ENCODE measurements at regions not wholly inside any gene's neighbourhood (a gene's known extent, or its start where the extent isn't known, plus 50 kb on each side); places are given as distances from the start of the nearest gene placed in this dataset.

DNA sequence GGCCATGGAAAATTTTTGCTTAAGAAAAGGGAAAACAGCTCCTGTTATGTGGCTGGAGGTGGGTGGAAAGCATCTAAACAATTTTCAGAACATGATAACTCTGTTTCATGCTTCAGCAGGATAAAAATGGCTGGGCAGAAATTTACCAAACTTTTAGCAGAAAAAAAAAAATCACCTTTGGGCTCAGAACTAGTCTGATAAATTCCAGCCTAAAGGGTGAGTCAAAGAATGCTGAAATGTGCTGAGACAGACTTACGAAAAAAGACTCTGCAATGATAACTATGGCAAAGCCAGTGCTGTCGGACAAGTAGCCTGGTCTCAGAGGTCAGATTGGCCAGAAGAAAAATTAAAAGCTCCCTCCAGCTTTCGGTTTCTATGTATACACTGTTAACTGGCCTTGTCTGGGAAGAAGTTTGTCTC lies 123.6 kb downstream of the LRATD1 start:
- H3K9me3 ChIP-seq (ENCODE audit: control insufficient read depth in 4 of 4, low read length in 3 of 4): no peaks in the 10 kb centered on the region
- no peak overlapping the region for H3K27ac ChIP-seq (ENCODE audit: low read depth in 1 of 2, low read length in 2 of 2)
- no peak for DNase-seq (ENCODE audit: low spot score)
- H3K4me3 ChIP-seq (ENCODE audit: low read depth in 1 of 3, low read length in 3 of 3): no peak overlapping the region
- H3K36me3 ChIP-seq (ENCODE audit: control insufficient read depth in 4 of 4, insufficient read depth in 3 of 4, low read depth in 1 of 4, low read length in 3 of 4): no peaks in the 10 kb centered on the region
- TF ChIP-seq YY1 (IDR thresholded peaks at IDR 0.05) (no peak), ZBTB33 (IDR thresholded peaks at IDR 0.05) (no peak), GABPA (IDR thresholded peaks at IDR 0.05 in 1 of 2, conservative IDR thresholded peaks at IDR 0.05 in 1 of 2) (no peak), FOXA2 (IDR thresholded peaks at IDR 0.05) (no peak), RXRA (IDR thresholded peaks at IDR 0.05) (no peak), ATF3 (IDR thresholded peaks at IDR 0.05) (no peak)
- H3K4me1 ChIP-seq (ENCODE audit: control insufficient read depth in 4 of 4, insufficient read depth in 4 of 4, low read length in 3 of 4): no peaks in the 10 kb centered on the region
- WGBS: 68% methylated on average over 3 of the region's 3 CpGs
- H3K27me3 ChIP-seq (ENCODE audit: control insufficient read depth in 4 of 4, insufficient read depth in 4 of 4, low read length in 3 of 4): no peaks in the 10 kb centered on the region
- H3K9ac ChIP-seq (ENCODE audit: low read depth in 1 of 2, low read length in 2 of 2): no peak overlapping the region

DNA sequence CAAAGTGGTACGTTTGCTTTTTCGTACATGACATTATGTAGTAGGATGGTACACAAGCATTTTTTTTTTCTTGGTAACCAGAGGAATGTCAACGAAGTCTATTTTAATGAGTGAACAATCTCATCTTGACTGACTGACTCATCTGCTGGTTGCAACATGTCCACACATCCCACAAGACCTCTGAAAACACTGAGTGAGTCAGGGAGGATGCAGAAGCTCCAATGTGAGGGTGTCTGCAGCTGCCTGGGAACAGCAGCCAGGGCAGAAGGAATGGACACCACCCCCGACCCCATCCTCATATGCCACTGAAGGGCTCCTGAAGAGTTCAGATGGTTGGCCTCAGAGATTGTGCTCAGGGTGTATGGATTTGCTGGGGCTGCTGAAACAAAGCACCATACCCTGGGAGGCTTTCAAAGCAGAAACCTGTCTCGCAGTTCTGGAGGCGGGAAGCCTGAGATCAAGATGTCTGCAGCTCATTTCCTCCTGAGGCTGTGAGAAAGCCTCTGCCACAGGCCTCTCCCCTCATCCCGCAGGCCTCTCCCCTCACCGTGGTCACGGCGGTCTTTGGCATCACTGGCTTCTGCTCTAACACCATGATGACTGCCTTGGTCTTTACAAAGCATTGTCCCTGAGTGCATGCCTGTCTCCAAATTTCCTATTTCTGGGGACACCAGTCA lies 124.6 kb downstream of the LRATD1 start:
- WGBS: 77% methylated on average over 10 of the region's 10 CpGs
- H3K4me3 ChIP-seq (ENCODE audit: low read depth in 1 of 3, low read length in 3 of 3): no peak overlapping the region
- H3K27ac ChIP-seq (ENCODE audit: low read depth in 1 of 2, low read length in 2 of 2): no peak overlapping the region
- no peaks in the 10 kb centered on the region for H3K4me1 ChIP-seq (ENCODE audit: control insufficient read depth in 4 of 4, insufficient read depth in 4 of 4, low read length in 3 of 4)
- no peak for TF ChIP-seq FOXA2 (IDR thresholded peaks at IDR 0.05)
- TF ChIP-seq JUND (IDR thresholded peaks at IDR 0.05): no peak
- no peak for TF ChIP-seq NR2F2 (IDR thresholded peaks at IDR 0.05)
- no peak for TF ChIP-seq FOXA1 (IDR thresholded peaks at IDR 0.05)
- TF ChIP-seq RAD21 (IDR thresholded peaks at IDR 0.05): no peak
- TF ChIP-seq GABPA (IDR thresholded peaks at IDR 0.05 in 1 of 2, conservative IDR thresholded peaks at IDR 0.05 in 1 of 2): no peak
- TF ChIP-seq SP1 (IDR thresholded peaks at IDR 0.05): no peak
- no peak for TF ChIP-seq CTCF (IDR thresholded peaks at IDR 0.05; ENCODE audit: low read depth, low read length, missing input control)
- H3K9ac ChIP-seq (ENCODE audit: low read depth in 1 of 2, low read length in 2 of 2): no peak overlapping the region
- H3K27me3 ChIP-seq (ENCODE audit: control insufficient read depth in 4 of 4, insufficient read depth in 4 of 4, low read length in 3 of 4): no peaks in the 10 kb centered on the region
- no peaks in the 10 kb centered on the region for H3K36me3 ChIP-seq (ENCODE audit: control insufficient read depth in 4 of 4, insufficient read depth in 3 of 4, low read depth in 1 of 4, low read length in 3 of 4)
- no peaks in the 10 kb centered on the region for H3K9me3 ChIP-seq (ENCODE audit: control insufficient read depth in 4 of 4, low read length in 3 of 4)
- no peak for DNase-seq (ENCODE audit: low spot score)

- Histone ChIP-seq H3K36me3 (ENCODE audit: control insufficient read depth in 4 of 4, insufficient read depth in 3 of 4, low read depth in 1 of 4, low read length in 3 of 4) (no peaks in the 10 kb centered on the region), H3K27me3 (ENCODE audit: control insufficient read depth in 4 of 4, insufficient read depth in 4 of 4, low read length in 3 of 4) (no peaks in the 10 kb centered on the region)
Measured at GRCh38 chr2:14759082-14759481, 126.6 kb downstream of the LRATD1 start.

More at GRCh38 chr2:14759082-14759481, 126.6 kb downstream of the LRATD1 start:
- Histone ChIP-seq H3K4me3 (ENCODE audit: low read depth in 1 of 3, low read length in 3 of 3) (no peak overlapping the region), H3K27ac (ENCODE audit: low read depth in 1 of 2, low read length in 2 of 2) (no peak overlapping the region), H3K9me3 (ENCODE audit: control insufficient read depth in 4 of 4, low read length in 3 of 4) (no peaks in the 10 kb centered on the region), H3K9ac (ENCODE audit: low read depth in 1 of 2, low read length in 2 of 2) (no peak overlapping the region), H3K4me1 (ENCODE audit: control insufficient read depth in 4 of 4, insufficient read depth in 4 of 4, low read length in 3 of 4) (no peaks in the 10 kb centered on the region)
- TF ChIP-seq YY1 (IDR thresholded peaks at IDR 0.05): no peak
- TF ChIP-seq HNF4A (conservative IDR thresholded peaks at IDR 0.05): no peak
- no peak for TF ChIP-seq MAX (IDR thresholded peaks at IDR 0.05)
- TF ChIP-seq, protein P1, sequence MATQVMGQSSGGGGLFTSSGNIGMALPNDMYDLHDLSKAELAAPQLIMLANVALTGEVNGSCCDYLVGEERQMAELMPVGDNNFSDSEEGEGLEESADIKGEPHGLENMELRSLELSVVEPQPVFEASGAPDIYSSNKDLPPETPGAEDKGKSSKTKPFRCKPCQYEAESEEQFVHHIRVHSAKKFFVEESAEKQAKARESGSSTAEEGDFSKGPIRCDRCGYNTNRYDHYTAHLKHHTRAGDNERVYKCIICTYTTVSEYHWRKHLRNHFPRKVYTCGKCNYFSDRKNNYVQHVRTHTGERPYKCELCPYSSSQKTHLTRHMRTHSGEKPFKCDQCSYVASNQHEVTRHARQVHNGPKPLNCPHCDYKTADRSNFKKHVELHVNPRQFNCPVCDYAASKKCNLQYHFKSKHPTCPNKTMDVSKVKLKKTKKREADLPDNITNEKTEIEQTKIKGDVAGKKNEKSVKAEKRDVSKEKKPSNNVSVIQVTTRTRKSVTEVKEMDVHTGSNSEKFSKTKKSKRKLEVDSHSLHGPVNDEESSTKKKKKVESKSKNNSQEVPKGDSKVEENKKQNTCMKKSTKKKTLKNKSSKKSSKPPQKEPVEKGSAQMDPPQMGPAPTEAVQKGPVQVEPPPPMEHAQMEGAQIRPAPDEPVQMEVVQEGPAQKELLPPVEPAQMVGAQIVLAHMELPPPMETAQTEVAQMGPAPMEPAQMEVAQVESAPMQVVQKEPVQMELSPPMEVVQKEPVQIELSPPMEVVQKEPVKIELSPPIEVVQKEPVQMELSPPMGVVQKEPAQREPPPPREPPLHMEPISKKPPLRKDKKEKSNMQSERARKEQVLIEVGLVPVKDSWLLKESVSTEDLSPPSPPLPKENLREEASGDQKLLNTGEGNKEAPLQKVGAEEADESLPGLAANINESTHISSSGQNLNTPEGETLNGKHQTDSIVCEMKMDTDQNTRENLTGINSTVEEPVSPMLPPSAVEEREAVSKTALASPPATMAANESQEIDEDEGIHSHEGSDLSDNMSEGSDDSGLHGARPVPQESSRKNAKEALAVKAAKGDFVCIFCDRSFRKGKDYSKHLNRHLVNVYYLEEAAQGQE (IDR thresholded peaks at IDR 0.05): no peak
- no peak for TF ChIP-seq NR2F2 (IDR thresholded peaks at IDR 0.05)
- TF ChIP-seq CTCF (IDR thresholded peaks at IDR 0.05; ENCODE audit: low read depth, low read length, missing input control): no peak
- TF ChIP-seq ATF3 (IDR thresholded peaks at IDR 0.05): no peak
- no peak for TF ChIP-seq FOXA1 (IDR thresholded peaks at IDR 0.05)
- no peak for TF ChIP-seq RAD21 (IDR thresholded peaks at IDR 0.05)
- no peak for TF ChIP-seq TAF1 (conservative IDR thresholded peaks at IDR 0.05)
- no peak for TF ChIP-seq EGR1 (IDR thresholded peaks at IDR 0.05; ENCODE audit: low read depth in 2 of 2)
- DNase-seq (ENCODE audit: low spot score): no peak
- 72% methylated on average over 5 of the region's 5 CpGs for WGBS

Data from liver (tissue), 8 donors.